SK-N-SH (cell line): ENCODE measurements at regions not wholly inside any gene's neighbourhood (a gene's known extent, or its start where the extent isn't known, plus 50 kb on each side); places are given as distances from the start of the nearest gene placed in this dataset.

Experiments
- CTCF ChIA-PET: fragments of 300-600, 350-600 bp; formaldehyde crosslinking; extraction: SDS; loops from one replicate; lab custom pipeline; 2021; lab: Yijun Ruan, JAX
- POLR2A ChIA-PET: fragments of 350-600 bp; sonication (Branson Sonifier 250); formaldehyde crosslinking; extraction: SDS; loops from one replicate; lab custom pipeline; 2020; ENCODE audit warnings: antibody characterized with exemption, inconsistent platforms; lab: Yijun Ruan, JAX
- DNase-seq: peaks from one replicate; pipeline ENCODE4 v3.0.0; 2012
- H2AFZ ChIP-seq: fragments of 200-600 bp; sonication (generic); 2 replicates; pipeline ENCODE4 v1.8.1; 2016; ENCODE audit warnings: antibody characterized with exemption, mild to moderate bottlenecking, low read depth
- H3F3A ChIP-seq: fragments of 200-600 bp; sonication (generic); replicated peaks from 2 replicates; pipeline ENCODE3; 2016; ENCODE audit warnings: antibody characterized with exemption, mild to moderate bottlenecking; ENCODE audit not compliant: insufficient read depth
- H3K27ac ChIP-seq, 2 experiments: fragments of 200-500 bp in 1 of 2; fragments of 200-600 bp in 1 of 2; sonication (Bioruptor generic) in 1 of 2; sonication (generic), shearing (Covaris generic) in 1 of 2; 2 replicates each; pipeline versions ENCODE4 v1.5.1 to v1.6.1; 2014 to 2016; ENCODE audit warnings: low read depth in 2 of 2, inconsistent platforms in 1 of 2, low read length in 1 of 2, mild to moderate bottlenecking in 1 of 2, mixed read lengths in 1 of 2
- H3K27me3 ChIP-seq: fragments of 200-600 bp; sonication (generic), shearing (Covaris generic); 2 replicates; pipeline ENCODE4 v1.6.1; 2016; ENCODE audit warnings: mixed run types; ENCODE audit not compliant: insufficient read depth
- H3K36me3 ChIP-seq, 2 experiments: fragments of 200-500 bp in 1 of 2; fragments of 200-600 bp in 1 of 2; sonication (Bioruptor generic) in 1 of 2; sonication (generic) in 1 of 2; replicated peaks in 1 of 2; 2 replicates each; pipeline versions ENCODE3 to v1.5.1; 2014 to 2016; ENCODE audit warnings: low read length in 1 of 2, mild to moderate bottlenecking in 1 of 2; ENCODE audit not compliant: insufficient read depth in 2 of 2, control insufficient read depth in 1 of 2
- H3K4me1 ChIP-seq, 2 experiments: fragments of 200-500 bp in 1 of 2; fragments of 200-600 bp in 1 of 2; sonication (Bioruptor generic) in 1 of 2; sonication (generic), shearing (Covaris generic) in 1 of 2; 2 replicates each; pipeline versions ENCODE4 v1.5.1 to v1.6.1; 2014 to 2016; ENCODE audit warnings: low read depth in 1 of 2, low read length in 1 of 2, mixed run types in 1 of 2; ENCODE audit not compliant: insufficient read depth in 2 of 2, control insufficient read depth in 1 of 2
- H3K4me2 ChIP-seq: fragments of 200-600 bp; sonication (generic), shearing (Covaris generic); 2 replicates; pipeline ENCODE4 v1.6.1; 2017; ENCODE audit warnings: mixed run types
- H3K4me3 ChIP-seq, 2 experiments: fragments of 200-500 bp in 1 of 2; fragments of 200-600 bp in 1 of 2; sonication (Bioruptor generic) in 1 of 2; sonication (generic), shearing (Covaris generic) in 1 of 2; 2 replicates each; pipeline versions ENCODE4 v1.5.1 to v1.8.1; 2014 to 2016; ENCODE audit warnings: low read depth in 2 of 2, inconsistent platforms in 1 of 2, low read length in 1 of 2, mild to moderate bottlenecking in 1 of 2, mixed read lengths in 1 of 2, moderate library complexity in 1 of 2
- H3K79me2 ChIP-seq: fragments of 200-600 bp; sonication (generic); 2 replicates; pipeline ENCODE4 v1.8.1; 2017; ENCODE audit warnings: mild to moderate bottlenecking; ENCODE audit not compliant: insufficient read depth
- H3K9ac ChIP-seq: fragments of 200-600 bp; sonication (generic); 2 replicates; pipeline ENCODE4 v1.6.1; 2017; ENCODE audit warnings: mixed run types
- H3K9me2 ChIP-seq: fragments of 200-600 bp; sonication (generic); 2 replicates; pipeline ENCODE4 v1.6.1; 2017; ENCODE audit warnings: mixed run types
- H3K9me3 ChIP-seq: fragments of 200-600 bp; sonication (generic); 2 replicates; pipeline ENCODE4 v1.6.1; 2017; ENCODE audit warnings: mixed run types, mild to moderate bottlenecking, moderate library complexity
- H4K20me1 ChIP-seq: fragments of 200-600 bp; sonication (generic); 2 replicates; pipeline ENCODE4 v1.6.1; 2017; ENCODE audit warnings: mild to moderate bottlenecking, mixed run types; ENCODE audit not compliant: insufficient read depth
- CTCF ChIP-seq: fragments of 200-600 bp; sonication (generic); IDR thresholded peaks from 2 replicates; pipeline ENCODE4 v1.6.1; 2017; ENCODE audit warnings: antibody characterized with exemption, mild to moderate bottlenecking, moderate library complexity
- ELF1 ChIP-seq: IDR thresholded peaks from 2 replicates; pipeline ENCODE4 v1.4.0; 2012
- EP300 ChIP-seq, 2 experiments: IDR thresholded peaks; 2 replicates each; pipeline versions ENCODE4 v1.4.0 to v1.6.1; 2012; ENCODE audit warnings: borderline replicate concordance in 1 of 2, low read depth in 1 of 2, low read length in 1 of 2
- EZH2phosphoT487 ChIP-seq: fragments of 200-600 bp; sonication (generic); IDR thresholded peaks from 2 replicates; pipeline ENCODE4 v1.6.1; 2017; ENCODE audit warnings: low read depth, mixed run types, mild to moderate bottlenecking, antibody characterized with exemption, moderate library complexity, borderline replicate concordance
- FOXM1 ChIP-seq: IDR thresholded peaks from 2 replicates; pipeline ENCODE4 v1.4.0; 2012; ENCODE audit warnings: low read depth, mild to moderate bottlenecking
- GABPA ChIP-seq: IDR thresholded peaks from 2 replicates; pipeline ENCODE4 v1.4.0; 2012; ENCODE audit warnings: low read depth, mild to moderate bottlenecking
- GATA2 ChIP-seq: sonication (generic); formaldehyde crosslinking; IDR thresholded peaks from 2 replicates; pipeline ENCODE4 v1.5.0; 2020; ENCODE audit warnings: mild to moderate bottlenecking, missing genetic modification reagents
- IRF3 ChIP-seq: fragments of 150-350 bp; IDR thresholded peaks from 2 replicates; pipeline ENCODE4 v1.6.1; 2016; ENCODE audit warnings: mild to moderate bottlenecking, low read depth, low read length
- JUND ChIP-seq: IDR thresholded peaks from 2 replicates; pipeline ENCODE4 v1.4.0; 2012
- RXRA ChIP-seq: IDR thresholded peaks from 2 replicates; pipeline ENCODE4 v1.4.0; 2012; ENCODE audit warnings: low read depth, mild to moderate bottlenecking, borderline replicate concordance
- SIN3A ChIP-seq: IDR thresholded peaks from 2 replicates; pipeline ENCODE4 v1.6.1; 2012; ENCODE audit warnings: low read depth, mild to moderate bottlenecking, low read length, moderate library complexity, borderline replicate concordance
- SMC3 ChIP-seq: IDR thresholded peaks from 2 replicates; pipeline ENCODE4 v1.6.1; 2012; ENCODE audit warnings: low read depth, low read length, improper control_type of control experiment
- TEAD4 ChIP-seq: IDR thresholded peaks from 2 replicates; pipeline ENCODE4 v1.4.0; 2012; ENCODE audit warnings: mild to moderate bottlenecking, borderline replicate concordance; ENCODE audit not compliant: insufficient read depth
- WGBS: methylation state at CpG from one replicate; pipeline ENCODE4 v1.1.6; 2017; ENCODE audit warnings: low lambda C conversion rate; 5-methylcytosine and 5-hydroxymethylcytosine counted together
- TF ChIP-seq, protein P1 (sequence below): IDR thresholded peaks from 2 replicates; pipeline ENCODE4; 2012
- TF ChIP-seq, protein P2 (sequence below): IDR thresholded peaks from 2 replicates; pipeline ENCODE4 v1.6.1; 2012; ENCODE audit warnings: mild to moderate bottlenecking, low read depth, low read length, moderate library complexity

DNA sequence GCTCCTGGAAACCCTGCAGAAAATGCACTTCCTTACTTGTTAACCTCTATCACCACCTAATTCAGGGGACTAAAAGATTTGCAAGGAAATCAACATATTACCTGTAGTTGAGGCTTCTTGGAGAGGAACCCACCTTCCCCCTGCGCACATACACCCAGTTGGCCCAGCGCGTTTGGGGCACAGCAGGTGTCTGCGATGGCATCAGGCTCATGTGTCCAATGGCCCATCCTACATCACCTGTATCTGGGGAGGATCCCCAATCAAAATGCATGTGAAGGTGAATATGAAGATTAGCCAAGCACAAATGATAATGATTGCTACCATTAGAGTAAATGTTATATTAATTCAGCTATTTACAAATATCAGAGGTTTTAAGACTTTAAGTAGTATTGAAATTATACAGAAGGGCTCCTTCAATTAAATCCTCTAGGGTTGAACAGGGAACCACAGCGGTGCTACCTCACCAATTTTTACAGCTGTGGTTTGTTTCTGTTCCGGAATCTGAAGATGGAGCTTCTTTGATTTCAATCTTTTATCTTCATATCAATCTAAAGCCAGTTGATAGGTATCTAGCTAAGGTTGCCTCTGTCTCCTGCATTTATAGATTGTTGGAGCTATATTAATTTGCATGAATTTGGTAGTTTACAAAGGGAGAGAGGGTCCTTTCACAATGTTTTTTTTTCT, 486.0 kb downstream of the RNF144A start:
- ChIA-PET POLR2A (no interaction called here), CTCF (interaction anchor here (0.9 to 2.4 kb wide), 4 partner anchors 9 to 30 kb away, joined by 3 to 11 read pairs (median 4); no protein-coding TSS in a partner anchor)
- no peak overlapping the region for H3K27ac ChIP-seq
- no peaks in the 10 kb centered on the region for H3K9me2 ChIP-seq
- no peak for DNase-seq
- peaks cover 0 to 9% of the 10 kb centered on the region in 2 experiments; a peak in 2 of 4 replicates for H3K4me1 ChIP-seq
- no peaks in the 10 kb centered on the region for H4K20me1 ChIP-seq
- H2AFZ ChIP-seq = no peak overlapping the region
- no peaks in the 10 kb centered on the region for H3K36me3 ChIP-seq
- no peaks in the 10 kb centered on the region for H3K79me2 ChIP-seq
- no peak overlapping the region for H3K4me2 ChIP-seq
- no peaks in the 10 kb centered on the region; the same call in 1 of the 2 replicates for H3K27me3 ChIP-seq
- H3K4me3 ChIP-seq = no peak overlapping the region
- 80% methylated on average over 6 of the region's 6 CpGs for WGBS
- no peaks in the 10 kb centered on the region for H3K9me3 ChIP-seq
- no peak overlapping the region for H3K9ac ChIP-seq
- no peaks in the 10 kb centered on the region for H3F3A ChIP-seq
- TF ChIP-seq SIN3A = no peak
- no peak for TF ChIP-seq ELF1
- TF ChIP-seq TEAD4 = no peak
- TF ChIP-seq GABPA = no peak
- TF ChIP-seq, protein P1, sequence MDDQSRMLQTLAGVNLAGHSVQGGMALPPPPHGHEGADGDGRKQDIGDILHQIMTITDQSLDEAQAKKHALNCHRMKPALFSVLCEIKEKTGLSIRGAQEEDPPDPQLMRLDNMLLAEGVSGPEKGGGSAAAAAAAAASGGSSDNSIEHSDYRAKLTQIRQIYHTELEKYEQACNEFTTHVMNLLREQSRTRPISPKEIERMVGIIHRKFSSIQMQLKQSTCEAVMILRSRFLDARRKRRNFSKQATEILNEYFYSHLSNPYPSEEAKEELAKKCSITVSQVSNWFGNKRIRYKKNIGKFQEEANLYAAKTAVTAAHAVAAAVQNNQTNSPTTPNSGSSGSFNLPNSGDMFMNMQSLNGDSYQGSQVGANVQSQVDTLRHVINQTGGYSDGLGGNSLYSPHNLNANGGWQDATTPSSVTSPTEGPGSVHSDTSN = no peak
- TF ChIP-seq EZH2phosphoT487 = no peak
- TF ChIP-seq FOXM1 = no peak
- TF ChIP-seq IRF3 = no peak
- TF ChIP-seq RXRA = no peak
- TF ChIP-seq, protein P2, sequence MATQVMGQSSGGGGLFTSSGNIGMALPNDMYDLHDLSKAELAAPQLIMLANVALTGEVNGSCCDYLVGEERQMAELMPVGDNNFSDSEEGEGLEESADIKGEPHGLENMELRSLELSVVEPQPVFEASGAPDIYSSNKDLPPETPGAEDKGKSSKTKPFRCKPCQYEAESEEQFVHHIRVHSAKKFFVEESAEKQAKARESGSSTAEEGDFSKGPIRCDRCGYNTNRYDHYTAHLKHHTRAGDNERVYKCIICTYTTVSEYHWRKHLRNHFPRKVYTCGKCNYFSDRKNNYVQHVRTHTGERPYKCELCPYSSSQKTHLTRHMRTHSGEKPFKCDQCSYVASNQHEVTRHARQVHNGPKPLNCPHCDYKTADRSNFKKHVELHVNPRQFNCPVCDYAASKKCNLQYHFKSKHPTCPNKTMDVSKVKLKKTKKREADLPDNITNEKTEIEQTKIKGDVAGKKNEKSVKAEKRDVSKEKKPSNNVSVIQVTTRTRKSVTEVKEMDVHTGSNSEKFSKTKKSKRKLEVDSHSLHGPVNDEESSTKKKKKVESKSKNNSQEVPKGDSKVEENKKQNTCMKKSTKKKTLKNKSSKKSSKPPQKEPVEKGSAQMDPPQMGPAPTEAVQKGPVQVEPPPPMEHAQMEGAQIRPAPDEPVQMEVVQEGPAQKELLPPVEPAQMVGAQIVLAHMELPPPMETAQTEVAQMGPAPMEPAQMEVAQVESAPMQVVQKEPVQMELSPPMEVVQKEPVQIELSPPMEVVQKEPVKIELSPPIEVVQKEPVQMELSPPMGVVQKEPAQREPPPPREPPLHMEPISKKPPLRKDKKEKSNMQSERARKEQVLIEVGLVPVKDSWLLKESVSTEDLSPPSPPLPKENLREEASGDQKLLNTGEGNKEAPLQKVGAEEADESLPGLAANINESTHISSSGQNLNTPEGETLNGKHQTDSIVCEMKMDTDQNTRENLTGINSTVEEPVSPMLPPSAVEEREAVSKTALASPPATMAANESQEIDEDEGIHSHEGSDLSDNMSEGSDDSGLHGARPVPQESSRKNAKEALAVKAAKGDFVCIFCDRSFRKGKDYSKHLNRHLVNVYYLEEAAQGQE = no peak
- TF ChIP-seq CTCF = no peak
- TF ChIP-seq EP300 (IDR thresholded peaks at IDR 0.05; ENCODE audit: borderline replicate concordance in 1 of 2, low read depth in 1 of 2, low read length in 1 of 2) = no peak
- TF ChIP-seq GATA2 (CRISPR knock-in tag) = no peak
- no peak for TF ChIP-seq SMC3
- TF ChIP-seq JUND = no peak
